HG03064 (cell line): ENCODE measurements at regions not wholly inside any gene's neighbourhood (a gene's known extent, or its start where the extent isn't known, plus 50 kb on each side); places are given as distances from the start of the nearest gene placed in this dataset.

ENCODE experiments used
- ATAC-seq: cut with Tn5 transposase; IDR thresholded peaks from one replicate; pipeline ENCODE4 v1.9.1; 2021; ENCODE audit warnings: low read depth; ENCODE audit not compliant: unreplicated experiment

- no peak for ATAC-seq
These were observed 50.2 kb upstream of the CTAGE1 start for GRCh38 chr18:22467760-22468553.

- no peak for ATAC-seq
These were observed 50.8 kb upstream of the CTAGE1 start for GRCh38 chr18:22468554-22468891.

- ATAC-seq: no peak
These were observed 51.5 kb upstream of the CTAGE1 start for GRCh38 chr18:22469061-22469734.

- no peak for ATAC-seq
These were observed 52.2 kb upstream of the CTAGE1 start for GRCh38 chr18:22469926-22470247.

- ATAC-seq: no peak
These were observed 52.8 kb upstream of the CTAGE1 start for GRCh38 chr18:22470248-22471235.

- ATAC-seq: no peak
These were observed 53.9 kb upstream of the CTAGE1 start for GRCh38 chr18:22471546-22472131.

GRCh38 chr18:22473366-22473765, 55.7 kb upstream of the CTAGE1 start:
- no peak for ATAC-seq

GRCh38 chr18:22475426-22476100, 57.8 kb upstream of the CTAGE1 start:
- ATAC-seq: no peak

- ATAC-seq: no peak
These were observed 59.5 kb upstream of the CTAGE1 start for GRCh38 chr18:22477222-22477621.

- ATAC-seq: no peak
These were observed 65.2 kb upstream of the CTAGE1 start for GRCh38 chr18:22482948-22483347.

- no peak for ATAC-seq
These were observed 65.7 kb upstream of the CTAGE1 start for GRCh38 chr18:22483407-22483806.

- ATAC-seq: no peak
These were observed 66.8 kb upstream of the CTAGE1 start for GRCh38 chr18:22484471-22484870.

GRCh38 chr18:22485808-22486244, 68.1 kb upstream of the CTAGE1 start:
- ATAC-seq: no peak

GRCh38 chr18:22486667-22487066, 69.0 kb upstream of the CTAGE1 start:
- ATAC-seq: no peak

GRCh38 chr18:22488554-22488953, 70.8 kb upstream of the CTAGE1 start:
- ATAC-seq: no peak

- no peak for ATAC-seq
These were observed 72.0 kb upstream of the CTAGE1 start for GRCh38 chr18:22489704-22490103.

GRCh38 chr18:22490429-22490846, 72.7 kb upstream of the CTAGE1 start:
- ATAC-seq: no peak

GRCh38 chr18:22493255-22493654, 75.5 kb upstream of the CTAGE1 start:
- ATAC-seq: no peak

GRCh38 chr18:22493940-22494339, 76.2 kb upstream of the CTAGE1 start:
- no peak for ATAC-seq

GRCh38 chr18:22494771-22495170, 77.1 kb upstream of the CTAGE1 start:
- no peak for ATAC-seq
